Middle frontal gyrus (tissue), 1 donor: ENCODE measurements at regions not wholly inside any gene's neighbourhood (a gene's known extent, or its start where the extent isn't known, plus 50 kb on each side); places are given as distances from the start of the nearest gene placed in this dataset.
"Not testable (repeated sequence)": the region's sequence is repeated elsewhere in the genome, so short reads cannot be mapped to it uniquely, and the experiment has no call there.

ENCODE experiments used
- DNase-seq: peaks from one replicate; pipeline ENCODE4 v3.0.0-alpha.2; 2015; ENCODE audit warnings: low spot score; ENCODE audit errors: extremely low spot score

DNA sequence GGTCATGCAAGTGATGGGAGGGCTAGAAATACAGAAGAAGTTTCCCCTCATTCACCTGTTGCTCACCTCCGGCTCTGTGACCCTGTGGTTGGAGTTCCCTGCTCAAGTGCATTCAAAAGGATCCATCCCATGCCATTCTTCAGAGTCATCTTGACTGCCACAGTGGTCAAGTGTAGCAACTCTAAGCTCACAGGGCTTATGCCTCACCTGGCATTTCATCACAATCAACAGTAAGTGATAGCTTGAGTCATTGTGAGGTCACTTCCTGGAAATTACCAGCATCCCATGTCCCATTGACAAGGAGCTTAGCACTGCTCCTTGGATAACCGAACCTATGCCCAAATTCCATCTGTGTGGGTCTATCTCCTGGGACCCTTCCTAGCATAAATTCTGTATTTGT, 55.6 kb downstream of the OR4C45 start:
- no peak for DNase-seq

DNA sequence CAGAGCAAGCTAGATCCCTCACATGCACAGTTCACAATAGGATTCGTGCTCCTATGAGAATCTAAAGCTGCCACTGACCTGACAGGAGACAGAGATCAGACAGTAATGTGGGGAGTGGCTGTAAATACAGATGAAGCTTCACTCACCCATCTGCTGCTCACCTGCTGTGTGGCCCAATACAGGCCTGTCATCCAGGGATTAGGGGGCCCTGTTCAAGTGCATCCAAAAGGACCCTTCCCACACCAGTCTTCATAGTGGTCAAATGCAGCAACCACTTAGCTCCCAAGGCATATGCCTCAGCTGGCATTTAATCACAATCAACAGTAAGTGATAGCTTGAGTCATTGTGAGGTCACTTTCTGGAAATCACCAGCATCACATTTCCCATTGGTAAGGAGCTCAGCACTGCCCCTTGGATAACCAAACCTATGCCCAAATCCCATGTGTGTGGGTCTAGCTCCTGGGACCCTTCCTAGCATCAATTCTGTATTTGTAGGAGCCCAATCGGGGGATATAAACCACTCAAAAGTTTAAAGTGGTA, 65.6 kb downstream of the OR4C45 start:
- no peak for DNase-seq

DNA sequence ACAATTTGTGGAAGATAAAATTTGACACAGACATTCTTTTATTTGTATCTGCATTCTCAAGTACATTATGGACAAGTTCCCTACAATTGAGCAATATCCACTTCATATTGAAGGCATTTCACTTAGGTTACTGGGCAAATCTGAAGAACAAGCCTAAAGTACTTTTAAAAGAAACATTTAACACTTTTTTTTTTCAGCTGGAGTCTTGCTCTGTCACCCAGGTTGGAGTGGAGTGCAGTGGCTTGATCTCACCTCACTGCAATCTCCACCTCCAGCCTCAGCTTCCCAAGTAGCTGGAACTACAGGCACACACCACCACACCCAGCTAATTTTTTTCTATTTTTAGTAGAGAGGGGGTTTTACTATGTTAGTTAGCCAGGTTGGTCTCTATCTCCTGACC, 70.2 kb downstream of the OR4C45 start:
- DNase-seq: no peak

DNA sequence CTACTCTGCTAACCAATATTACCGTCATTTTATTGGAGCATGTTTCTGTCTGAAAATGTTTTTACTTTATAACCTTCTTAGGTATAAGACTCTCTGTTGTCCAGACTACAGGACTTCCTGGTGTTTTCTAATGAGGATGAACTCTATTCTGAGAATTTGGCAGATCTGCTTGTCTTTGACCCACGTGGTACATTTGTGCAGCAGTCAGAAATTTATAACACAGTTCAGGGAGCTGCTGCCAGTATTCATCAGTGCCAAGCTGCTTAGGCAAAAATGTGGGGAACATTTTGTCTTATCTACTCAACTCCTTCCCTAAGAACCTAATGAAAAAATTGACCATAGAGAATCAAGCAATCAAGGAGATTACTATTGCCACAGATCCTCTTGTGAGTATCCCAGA, 108.0 kb downstream of the OR4C45 start:
- not testable (repeated sequence) for DNase-seq

DNA sequence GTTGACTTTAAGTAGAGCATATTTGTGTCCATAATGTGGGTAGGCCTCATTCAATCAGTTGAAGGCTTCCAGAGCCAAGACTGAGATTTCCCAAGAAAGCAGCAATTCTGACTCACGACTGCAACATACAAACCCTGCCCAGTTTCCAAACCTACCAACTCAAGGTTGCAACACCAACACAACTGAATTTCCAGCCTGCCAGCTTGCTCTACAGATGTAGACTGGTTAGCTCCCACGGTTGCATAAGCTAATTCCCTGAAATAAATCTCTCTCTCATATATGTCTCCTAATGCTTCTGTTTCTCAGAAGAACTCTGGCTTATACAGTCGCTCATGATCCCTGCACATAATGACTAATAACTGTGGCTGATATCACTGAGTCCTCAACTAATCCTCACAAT, 113.6 kb downstream of the OR4C45 start:
- not testable (repeated sequence) for DNase-seq

DNA sequence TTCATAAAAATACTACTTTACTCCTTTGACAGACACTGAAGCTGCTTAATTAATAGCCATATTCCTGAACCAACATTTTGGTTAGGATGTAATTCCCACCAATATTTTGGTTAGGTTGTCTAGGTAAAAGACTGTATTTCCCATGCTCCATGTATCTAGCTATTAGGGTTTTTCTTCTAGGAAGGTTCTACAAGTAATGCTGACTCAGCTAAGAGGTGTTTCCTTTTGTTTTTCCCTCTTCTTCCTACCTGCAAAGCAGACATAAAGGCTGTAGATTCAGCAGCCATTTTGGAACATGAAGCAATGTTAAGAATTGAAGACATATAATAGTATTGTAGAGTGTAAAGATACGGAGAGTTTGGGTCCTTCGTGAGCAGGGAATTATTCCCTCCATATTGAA, 115.3 kb downstream of the OR4C45 start:
- not testable (repeated sequence) for DNase-seq

DNA sequence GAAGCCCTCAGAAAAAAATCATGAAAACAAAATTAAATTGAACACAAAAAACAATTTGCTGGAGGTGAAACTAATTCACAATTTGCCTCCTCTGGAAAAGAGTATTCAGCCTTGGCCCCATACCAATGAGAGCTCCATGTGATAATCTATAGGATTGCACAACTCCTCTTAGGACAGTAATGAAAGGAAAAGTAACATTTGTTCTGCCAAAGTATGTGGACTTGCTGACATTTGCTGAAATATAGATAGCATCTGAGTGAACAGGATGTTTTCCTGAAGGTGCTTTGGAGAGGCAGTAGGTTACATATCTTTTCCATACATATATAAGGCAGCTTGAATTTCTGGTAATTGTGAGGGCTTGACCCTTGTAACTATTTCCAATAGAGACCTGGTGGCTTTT, 122.8 kb downstream of the OR4C45 start:
- no peak for DNase-seq

DNA sequence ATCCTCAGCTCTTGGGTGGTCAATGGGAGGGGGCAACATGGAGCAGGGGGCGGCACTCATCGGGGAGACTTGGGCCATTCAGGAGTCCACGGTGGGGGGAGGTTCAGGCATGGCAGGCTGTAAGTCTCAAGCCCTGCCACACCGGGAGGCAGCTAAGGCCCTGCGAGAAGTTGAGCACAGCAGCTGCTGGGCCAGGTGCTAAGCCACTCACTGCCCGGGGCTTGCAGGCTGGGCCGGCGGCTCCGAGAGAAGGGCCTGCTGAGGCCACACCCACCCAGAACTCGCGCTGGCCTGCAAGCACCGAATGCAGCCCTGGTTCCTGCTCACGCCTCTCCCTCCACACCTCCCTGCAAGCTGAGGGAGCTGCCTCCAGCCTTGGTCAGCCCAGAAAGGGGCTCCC, 131.4 kb downstream of the OR4C45 start:
- no peak for DNase-seq

DNA sequence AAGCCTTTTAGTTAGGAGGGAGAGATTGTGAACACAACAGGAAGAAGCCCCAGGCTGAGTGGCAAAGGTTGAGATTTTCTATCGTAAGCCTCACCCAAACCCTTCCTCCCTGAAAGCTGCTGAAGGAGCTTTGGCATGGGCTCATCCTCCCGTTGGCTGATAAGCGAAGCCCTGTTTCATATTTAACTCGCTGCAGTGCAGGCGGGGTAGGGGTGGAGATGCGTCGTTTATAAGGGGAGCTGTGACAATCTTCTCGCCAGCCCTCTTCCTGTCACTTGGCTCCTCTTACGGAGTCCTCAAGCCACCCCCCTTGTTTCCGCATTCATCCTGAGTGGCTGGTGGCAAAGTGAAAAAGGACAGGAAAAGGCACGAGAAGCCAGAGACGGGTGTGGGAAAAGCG, 137.0 kb downstream of the OR4C45 start:
- DNase-seq: no peak

DNA sequence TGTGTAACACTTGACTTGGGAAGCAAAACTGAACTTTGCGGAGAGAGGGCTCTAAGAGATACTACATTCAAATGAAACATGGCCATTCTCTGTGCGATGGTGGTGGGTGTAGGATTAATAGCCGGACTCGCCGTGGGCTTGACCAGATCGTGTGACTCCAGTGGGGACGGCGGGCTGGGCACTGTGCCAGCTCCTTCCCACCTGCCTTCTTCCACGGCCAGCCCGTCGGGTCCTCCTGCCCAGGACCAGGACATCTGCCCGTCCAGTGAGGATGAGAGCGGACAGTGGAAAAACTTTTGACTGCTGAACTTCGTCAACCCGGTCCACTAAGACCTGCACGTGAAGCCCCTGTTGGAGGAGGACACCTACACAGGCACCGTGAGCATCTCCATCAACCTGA, 137.4 kb downstream of the OR4C45 start:
- DNase-seq: no peak

DNA sequence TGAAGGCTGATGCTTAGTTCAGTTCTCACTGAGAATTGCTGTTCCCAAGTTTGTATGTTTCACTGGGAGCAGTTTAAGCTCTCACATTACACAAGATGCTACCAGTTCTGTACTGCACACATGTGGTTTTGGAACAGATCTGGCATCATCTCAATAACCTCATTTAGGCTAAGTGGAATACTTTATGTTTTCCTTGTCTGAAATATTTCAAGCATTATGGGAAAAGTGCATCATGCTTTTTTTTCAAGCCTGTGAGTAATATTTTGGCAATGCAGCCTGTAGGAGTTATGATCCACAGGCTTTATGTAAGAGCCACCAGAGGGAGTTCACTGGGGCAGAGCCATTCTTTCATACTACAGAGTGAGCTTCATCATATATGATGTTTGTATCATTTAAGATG, 141.5 kb downstream of the OR4C45 start:
- peak; percentile 36 for DNase-seq

DNA sequence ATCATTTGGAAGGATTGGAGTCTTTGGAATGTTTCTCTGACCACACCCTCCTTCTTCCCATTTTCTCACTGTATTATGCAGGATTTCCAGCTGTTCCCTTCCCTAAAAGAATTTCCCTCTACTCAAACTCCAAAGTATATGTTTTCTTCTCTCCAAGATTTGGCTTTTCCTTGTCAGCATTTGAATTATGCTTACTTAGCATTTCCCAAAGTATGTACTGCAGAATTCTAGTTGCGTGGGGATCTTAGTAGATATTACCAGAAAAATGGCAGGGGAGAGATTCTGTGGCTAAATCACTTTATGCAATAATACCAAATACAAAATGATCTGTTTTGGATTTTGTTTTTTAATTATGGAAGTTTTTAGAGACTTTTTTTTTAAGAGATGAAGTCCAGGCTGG, 142.3 kb downstream of the OR4C45 start:
- no peak for DNase-seq

DNA sequence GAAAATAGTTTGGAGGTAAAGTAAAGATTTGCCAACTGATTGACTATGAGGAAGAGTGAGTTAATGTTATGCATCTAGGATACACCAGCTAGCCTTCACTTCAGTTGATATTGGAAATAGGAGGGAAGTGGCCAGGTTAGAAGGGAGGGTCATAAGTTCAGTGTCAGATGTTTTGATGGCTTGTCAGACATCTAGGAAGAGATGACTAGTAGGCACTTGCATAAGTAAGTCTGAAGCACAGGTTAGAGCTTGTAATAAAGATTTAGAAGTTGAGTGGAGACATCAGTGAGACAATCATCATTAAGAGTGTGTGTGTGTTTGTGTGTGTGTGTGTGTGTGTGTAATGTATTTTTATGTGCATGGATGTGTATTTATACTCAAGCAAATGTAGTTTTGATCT, 146.1 kb downstream of the OR4C45 start:
- DNase-seq: no peak

DNA sequence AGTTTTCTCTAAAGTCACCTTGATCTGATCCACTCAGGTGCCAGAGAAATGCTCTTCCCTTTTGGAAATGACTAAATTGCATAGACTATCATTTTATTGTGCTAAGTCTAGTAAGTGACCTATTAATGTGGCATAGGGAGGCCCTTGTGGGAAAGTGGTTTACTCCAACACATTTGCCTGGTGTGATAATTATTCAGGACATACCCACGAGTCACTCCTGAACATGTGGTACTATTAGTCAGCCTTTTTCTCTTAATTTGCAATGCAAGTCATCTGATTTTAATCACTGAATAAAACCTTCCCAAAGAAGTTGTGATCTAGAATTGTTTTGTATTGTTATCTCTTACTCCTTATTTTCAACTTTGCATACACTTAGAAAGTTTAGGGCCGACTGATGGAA, 148.7 kb downstream of the OR4C45 start:
- DNase-seq: no peak

DNA sequence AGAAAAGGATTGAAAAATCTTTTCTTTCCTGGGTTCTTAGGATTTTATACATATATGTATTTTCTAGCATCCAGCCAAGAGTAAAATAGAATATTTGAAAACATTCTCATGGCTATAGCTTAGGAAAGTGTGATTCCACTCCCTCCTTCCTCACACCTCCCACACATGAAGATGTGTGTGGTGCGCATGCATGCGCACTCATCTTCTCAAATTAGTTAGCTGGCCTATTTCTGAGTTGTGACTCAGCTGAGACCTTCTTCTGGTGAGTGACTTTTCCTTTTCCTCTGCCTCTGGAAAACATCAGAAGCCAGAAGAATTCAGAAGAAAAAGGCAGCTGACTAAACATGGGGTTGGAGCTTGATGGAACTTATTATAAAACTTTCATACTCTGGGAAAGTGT, 149.8 kb downstream of the OR4C45 start:
- DNase-seq: peak; percentile 61

DNA sequence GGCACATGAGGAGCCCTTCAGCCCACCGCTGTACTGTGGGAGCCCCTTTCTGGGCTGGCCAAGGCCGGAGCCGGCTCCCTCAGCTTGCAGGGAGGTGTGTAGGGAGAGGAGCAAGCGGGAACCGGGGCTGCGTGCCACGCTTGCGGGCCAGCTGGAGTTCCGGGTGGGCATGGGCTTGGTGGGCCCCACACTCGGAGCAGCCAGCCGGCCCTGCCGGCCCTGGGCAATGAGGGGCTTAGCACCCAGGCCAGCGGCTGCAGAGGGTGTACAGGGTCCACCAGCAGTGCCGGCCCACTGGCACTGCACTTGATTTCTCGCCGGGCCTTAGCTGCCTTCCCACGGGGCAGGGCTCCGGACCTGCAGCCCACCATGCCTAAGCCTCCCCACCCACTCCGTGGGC, 150.5 kb downstream of the OR4C45 start:
- not testable (repeated sequence) for DNase-seq

DNA sequence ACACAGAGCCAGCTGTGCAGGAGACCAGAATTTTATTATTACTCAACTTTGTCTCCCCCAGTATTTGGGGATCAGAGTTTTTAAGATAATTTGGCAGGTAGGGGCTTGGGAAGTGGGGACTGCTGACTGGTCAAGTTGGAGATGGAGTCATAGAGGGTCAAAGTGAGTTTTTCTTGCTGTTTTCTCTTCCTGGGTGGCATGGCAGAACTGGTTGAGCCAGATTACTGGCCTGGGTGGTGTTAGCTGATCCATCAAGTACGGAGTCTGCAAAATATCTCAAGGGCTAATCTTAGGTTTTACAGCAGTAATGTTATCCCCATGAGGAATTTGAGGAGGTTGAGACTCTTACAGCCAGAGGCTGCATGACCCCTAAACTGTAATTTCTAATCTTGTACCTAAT, 153.5 kb downstream of the OR4C45 start:
- no peak for DNase-seq

DNA sequence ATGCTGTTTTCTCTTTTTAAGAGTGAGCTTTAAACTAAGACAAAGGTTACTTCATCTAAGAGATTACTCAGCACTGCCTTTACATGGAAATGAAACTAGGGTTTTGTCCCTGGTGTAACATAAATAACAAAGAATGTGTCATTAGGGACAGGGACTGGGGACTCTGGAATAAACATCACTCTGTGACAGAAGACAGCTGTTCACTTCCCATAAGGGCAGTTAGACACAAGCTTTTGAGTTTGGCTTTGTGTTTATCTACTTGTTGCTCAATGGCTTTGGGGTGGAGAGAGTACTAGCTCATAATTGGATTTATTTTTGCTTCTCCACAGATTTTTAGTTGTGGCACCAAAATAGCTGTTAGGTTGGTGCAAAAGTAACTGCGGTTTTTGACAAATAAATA, 154.5 kb downstream of the OR4C45 start:
- DNase-seq: no peak

DNA sequence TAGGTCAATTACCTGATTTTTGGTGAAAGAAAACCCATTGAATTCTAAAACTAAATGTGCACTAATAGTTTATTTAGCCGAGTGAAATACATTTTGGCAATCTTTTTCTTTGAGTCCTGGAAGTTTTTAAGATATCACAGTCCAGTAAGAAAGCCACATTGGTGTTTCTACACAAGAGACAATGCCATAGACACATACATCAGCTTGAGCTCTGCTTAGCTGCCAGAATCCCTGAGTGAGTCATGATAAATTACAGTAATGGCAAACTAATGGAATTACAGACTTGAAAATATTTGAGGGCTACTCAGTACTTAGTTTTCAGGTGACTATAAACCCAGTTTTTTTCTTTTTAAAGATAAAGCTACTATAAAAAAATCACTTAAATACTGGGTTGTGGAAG, 155.4 kb downstream of the OR4C45 start:
- no peak for DNase-seq

DNA sequence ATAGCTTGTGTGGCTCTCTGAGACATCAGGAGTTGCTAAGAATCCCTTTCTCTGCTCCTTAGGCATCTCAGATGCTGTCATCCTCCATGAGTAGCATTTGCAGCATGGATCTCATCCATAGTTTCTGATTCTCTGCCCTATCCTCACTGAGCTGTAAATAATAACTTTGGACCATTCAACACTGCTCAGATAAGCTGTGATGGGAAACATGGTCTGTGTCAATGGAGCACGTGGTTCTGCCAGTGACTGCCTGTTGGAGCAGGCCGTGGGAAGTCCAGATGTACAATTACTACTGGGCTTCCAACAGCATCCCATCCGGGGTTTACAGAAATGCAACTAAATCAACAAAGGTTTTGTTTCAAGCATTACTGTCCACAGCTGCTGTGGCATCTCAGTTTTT, 160.1 kb downstream of the OR4C45 start:
- DNase-seq: no peak

DNA sequence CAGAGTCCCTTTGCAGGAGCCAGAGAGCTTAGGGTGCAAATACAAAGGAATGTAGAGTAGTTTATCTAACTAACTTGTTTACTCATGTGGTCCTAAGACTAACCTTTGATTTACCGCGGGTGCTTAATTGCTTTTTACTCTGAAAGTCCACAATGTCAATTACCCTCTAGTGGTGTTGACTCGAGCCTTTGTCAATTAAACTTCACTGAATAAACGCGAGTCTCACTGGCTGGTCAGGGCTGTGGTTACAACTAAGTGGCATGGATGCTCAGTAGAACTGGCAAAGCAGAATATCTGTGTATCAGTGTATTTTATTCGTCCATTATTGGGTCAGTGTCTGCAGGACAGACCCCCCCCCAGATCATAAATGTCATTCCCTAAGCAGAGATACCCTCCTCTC, 181.7 kb downstream of the OR4C45 start:
- no peak for DNase-seq

DNA sequence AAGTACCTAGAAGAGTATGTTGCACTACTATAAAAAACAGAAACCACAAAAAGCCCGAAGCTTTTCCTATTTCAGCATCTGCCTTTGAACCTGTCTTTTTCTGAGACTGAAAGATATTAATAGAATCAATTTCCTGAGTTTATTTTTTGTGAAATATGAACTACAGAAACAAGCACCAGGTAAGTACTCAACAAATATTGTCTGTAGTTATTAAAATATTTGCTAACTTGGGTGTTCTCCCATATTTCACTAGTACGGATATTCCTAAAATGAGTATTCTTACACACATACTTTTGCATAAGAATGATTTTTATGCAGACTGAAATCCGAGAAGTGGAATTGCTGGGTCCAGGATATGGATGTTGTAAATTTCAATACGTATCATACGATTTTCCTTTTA, 188.0 kb downstream of the OR4C45 start:
- DNase-seq: no peak

DNA sequence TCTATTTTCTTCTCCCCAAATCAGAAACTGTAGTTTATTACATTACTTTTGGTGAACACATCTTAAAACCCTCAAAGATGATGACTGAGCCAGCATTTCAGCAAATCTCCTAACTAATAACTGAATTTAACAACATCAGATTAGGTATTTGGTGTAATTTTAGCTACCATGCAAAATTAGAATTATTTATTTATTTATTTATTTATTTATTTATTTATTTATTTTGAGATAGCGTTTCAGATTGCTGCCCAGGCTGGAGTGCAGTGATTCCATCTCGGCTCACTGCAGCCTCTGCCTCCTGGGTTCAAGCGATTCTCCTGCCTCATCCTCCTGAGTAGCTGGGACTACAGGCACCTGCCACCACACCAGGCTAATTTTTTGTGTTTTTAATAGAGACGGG, 205.7 kb downstream of the OR4C45 start:
- not testable (repeated sequence) for DNase-seq

DNA sequence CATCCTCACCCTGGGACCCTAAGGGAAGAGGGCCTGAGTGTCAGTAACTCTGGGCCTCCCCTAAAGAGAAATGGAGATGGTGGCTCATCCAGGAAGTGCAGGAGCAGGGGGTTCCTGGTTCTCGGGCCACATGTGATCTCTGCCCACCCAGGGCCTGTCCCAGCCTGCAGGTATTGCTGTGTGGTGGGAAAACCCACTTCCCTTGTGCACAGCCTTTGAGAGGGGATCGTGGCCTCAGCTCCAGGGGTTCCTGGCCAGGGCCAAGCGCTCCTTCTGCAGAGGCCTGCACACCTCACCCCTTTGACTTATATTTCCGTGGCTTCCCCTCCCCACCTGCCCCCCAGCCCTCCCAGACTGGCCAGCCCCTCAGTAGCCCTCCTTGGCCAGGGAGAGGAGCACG, 213.5 kb downstream of the OR4C45 start:
- DNase-seq: no peak
